WTC11 (cell line): ENCODE measurements at regions not wholly inside any gene's neighbourhood (a gene's known extent, or its start where the extent isn't known, plus 50 kb on each side); places are given as distances from the start of the nearest gene placed in this dataset.

Source experiments
- ATAC-seq: fragments of 200-7000 bp; cut with Tn5 transposase; 2 replicates; pipeline ENCODE4 v1.10.0; 2021; ENCODE audit warnings: mild to moderate bottlenecking, moderate library complexity
- CTCF ChIA-PET: fragments of 300-600 bp; sonication (Branson Sonifier 250); formaldehyde crosslinking; loops from one replicate; lab custom pipeline; 2021; ENCODE audit warnings: antibody characterized with exemption; lab: Charles Lee
- POLR2A ChIA-PET: fragments of 350-600 bp; sonication (Branson Sonifier 250); formaldehyde crosslinking; loops from one replicate; lab custom pipeline; 2021; ENCODE audit warnings: antibody characterized with exemption; lab: Charles Lee
- DNase-seq: peaks from one replicate; pipeline ENCODE4 v3.0.0; 2021; ENCODE audit warnings: low spot score
- H3K27ac Mint-ChIP-seq: 2 replicates; pipeline ENCODE4 v1.8.0; 2021; ENCODE audit warnings: mixed read lengths
- H3K27me3 Mint-ChIP-seq: 2 replicates; pipeline ENCODE4 v1.8.0; 2021; ENCODE audit warnings: low read depth, mild to moderate bottlenecking, moderate library complexity, mixed read lengths
- H3K36me3 Mint-ChIP-seq: 2 replicates; pipeline ENCODE4 v1.8.0; 2021; ENCODE audit warnings: mixed read lengths
- H3K4me1 Mint-ChIP-seq: 2 replicates; pipeline ENCODE4 v1.8.0; 2022; ENCODE audit warnings: mixed read lengths
- H3K4me3 Mint-ChIP-seq: 2 replicates; pipeline ENCODE4 v1.8.0; 2021; ENCODE audit warnings: mild to moderate bottlenecking, moderate library complexity, mixed read lengths
- H3K9me3 Mint-ChIP-seq: 2 replicates; pipeline ENCODE4 v1.8.0; 2021; ENCODE audit warnings: mixed read lengths
- CBFB ChIP-seq: sonication (generic); formaldehyde crosslinking; IDR thresholded peaks from 2 replicates; pipeline ENCODE4 v1.8.1; 2022; ENCODE audit warnings: mild to moderate bottlenecking, low read depth, missing genetic modification reagents
- ELF4 ChIP-seq: sonication (generic); formaldehyde crosslinking; IDR thresholded peaks from 2 replicates; pipeline ENCODE4 v1.8.1; 2022; ENCODE audit warnings: low read depth, mild to moderate bottlenecking, moderate library complexity, missing genetic modification reagents
- JAZF1 ChIP-seq: fragments of 250-450 bp; sonication (Bioruptor Pico); IDR thresholded peaks from 2 replicates; pipeline ENCODE4 v1.9.0; 2021; ENCODE audit warnings: moderate library complexity, mild to moderate bottlenecking, inconsistent platforms
- NFYB ChIP-seq: sonication (generic); formaldehyde crosslinking; conservative IDR thresholded peaks from 2 replicates; pipeline ENCODE4 v1.8.0; 2022; ENCODE audit warnings: low read depth, missing genetic modification reagents
- NR2C2 ChIP-seq: sonication (generic); formaldehyde crosslinking; IDR thresholded peaks from 2 replicates; pipeline ENCODE4 v1.8.0; 2022; ENCODE audit warnings: mild to moderate bottlenecking, missing genetic modification reagents
- NR3C1 ChIP-seq: sonication (generic); formaldehyde crosslinking; conservative IDR thresholded peaks from 2 replicates; pipeline ENCODE4 v1.8.1; 2023; ENCODE audit warnings: low read depth, mild to moderate bottlenecking, missing genetic modification reagents
- PRRX2 ChIP-seq: fragments of 250-450 bp; sonication (Bioruptor Pico); IDR thresholded peaks from 2 replicates; pipeline ENCODE4 v1.8.0; 2021; ENCODE audit warnings: mild to moderate bottlenecking
- RORB ChIP-seq: fragments of 250-450 bp; sonication (Bioruptor Pico); IDR thresholded peaks from 2 replicates; pipeline ENCODE4 v1.9.0; 2021; ENCODE audit warnings: mild to moderate bottlenecking
- SP1 ChIP-seq: sonication (generic); formaldehyde crosslinking; conservative IDR thresholded peaks from 2 replicates; pipeline ENCODE4 v1.8.1; 2022; ENCODE audit warnings: missing genetic modification reagents
- TEAD1 ChIP-seq: sonication (generic); formaldehyde crosslinking; IDR thresholded peaks from 2 replicates; pipeline ENCODE4 v1.8.0; 2022; ENCODE audit warnings: mild to moderate bottlenecking, missing genetic modification reagents
- ZNF121 ChIP-seq: sonication (generic); formaldehyde crosslinking; IDR thresholded peaks from 2 replicates; pipeline ENCODE4 v1.8.0; 2023; ENCODE audit warnings: missing genetic modification reagents
- ZNF219 ChIP-seq: sonication (generic); formaldehyde crosslinking; IDR thresholded peaks from 2 replicates; pipeline ENCODE4 v1.8.0; 2023; ENCODE audit warnings: missing genetic modification reagents, mild to moderate bottlenecking, borderline replicate concordance
- ZNF423 ChIP-seq: fragments of 250-450 bp; sonication (Bioruptor Pico); IDR thresholded peaks from 2 replicates; pipeline ENCODE4 v2.1.2; 2022; ENCODE audit warnings: mild to moderate bottlenecking, moderate library complexity
- TF ChIP-seq, protein P1 (sequence below): fragments of 250-450 bp; sonication (Bioruptor Pico); conservative IDR thresholded peaks from 2 replicates; pipeline ENCODE4 v1.9.0; 2021; ENCODE audit warnings: mild to moderate bottlenecking
- TF ChIP-seq, protein P2 (sequence below): sonication (generic); formaldehyde crosslinking; conservative IDR thresholded peaks from 2 replicates; pipeline ENCODE4 v1.8.1; 2023; ENCODE audit warnings: mild to moderate bottlenecking, low read depth, missing genetic modification reagents, moderate library complexity
- TF ChIP-seq, protein P3 (sequence below): sonication (generic); formaldehyde crosslinking; IDR thresholded peaks from 2 replicates; pipeline ENCODE4 v1.8.1; 2022; ENCODE audit warnings: low read depth, missing genetic modification reagents, borderline replicate concordance
- TF ChIP-seq, protein P4 (sequence below): sonication (generic); formaldehyde crosslinking; IDR thresholded peaks from 2 replicates; pipeline ENCODE4 v1.8.0; 2022; ENCODE audit warnings: mild to moderate bottlenecking, missing genetic modification reagents

DNA sequence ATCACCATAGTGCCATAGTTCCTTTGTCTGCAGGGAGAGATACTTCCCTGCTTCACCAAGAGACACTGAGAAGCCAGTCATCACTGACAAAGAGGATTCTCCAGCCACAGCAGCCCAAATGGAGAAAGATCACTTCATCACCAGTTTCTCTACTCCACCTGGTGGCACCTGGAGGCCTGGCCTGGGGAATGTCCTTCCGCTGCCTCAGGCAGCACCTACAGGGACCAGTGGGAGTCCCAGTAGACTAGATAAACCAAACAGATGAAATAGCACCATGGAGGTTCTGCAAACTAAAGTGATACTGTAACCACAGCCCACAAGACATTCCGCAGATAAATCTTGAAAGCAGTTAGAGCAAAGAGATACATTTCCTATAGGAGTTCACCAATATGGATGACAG lies 266.5 kb downstream of the C6orf118 start (continued):
- TF ChIP-seq, protein P1, sequence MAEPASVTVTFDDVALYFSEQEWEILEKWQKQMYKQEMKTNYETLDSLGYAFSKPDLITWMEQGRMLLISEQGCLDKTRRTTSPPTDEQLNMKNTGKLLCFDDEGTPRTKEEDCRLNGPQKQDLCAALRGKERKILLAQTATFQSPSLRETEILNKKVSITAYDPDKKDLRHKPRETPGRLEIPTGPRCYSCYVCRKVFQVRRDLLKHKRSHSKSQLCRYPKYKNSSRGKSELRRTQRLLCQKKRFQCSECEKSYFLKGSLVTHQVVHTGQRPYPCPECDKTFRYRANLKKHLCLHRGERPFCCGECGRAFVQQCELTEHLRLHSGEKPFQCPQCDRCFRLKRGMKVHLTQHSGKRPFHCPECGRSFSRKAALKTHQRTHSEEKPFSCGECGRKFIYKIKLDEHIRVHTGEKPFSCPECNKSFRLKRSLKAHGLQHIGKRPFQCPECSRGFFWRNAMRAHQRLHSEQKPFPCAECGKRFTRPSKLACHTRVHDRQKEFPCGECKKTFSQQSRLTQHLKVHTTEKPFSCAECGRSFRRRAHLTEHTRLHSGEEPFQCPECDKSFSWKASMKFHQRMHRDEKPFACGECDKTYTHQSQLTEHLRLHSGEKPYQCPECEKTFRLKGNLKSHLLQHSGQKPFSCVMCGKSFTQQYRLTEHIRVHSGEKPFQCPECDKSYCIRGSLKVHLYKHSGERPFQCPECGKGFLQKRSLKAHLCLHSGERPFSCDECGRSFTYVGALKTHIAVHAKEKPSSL (CRISPR knock-in tag), result no peak

DNA sequence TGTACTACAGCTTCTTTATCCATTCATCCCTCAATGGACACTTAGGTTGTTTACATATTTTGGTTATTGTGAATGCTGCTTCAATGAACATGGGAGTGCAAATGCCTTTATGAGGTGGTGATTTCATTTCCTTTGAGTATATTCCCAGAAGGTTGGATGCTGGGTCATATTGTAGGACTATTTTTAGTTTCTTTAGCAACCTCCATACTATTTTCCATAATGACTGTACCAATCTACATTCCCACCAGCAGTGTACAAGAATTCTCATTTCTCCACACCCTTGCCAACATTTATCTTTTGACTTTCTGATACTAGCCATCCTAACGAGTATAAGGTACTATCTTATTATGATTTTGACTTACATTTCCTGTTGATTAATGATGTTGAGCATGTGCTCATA lies 269.0 kb downstream of the C6orf118 start:
- H3K27ac Mint-ChIP-seq, result no peak overlapping the region
- ChIA-PET POLR2A (no interaction called here), CTCF (no interaction called here)
- no peaks in the 10 kb centered on the region for H3K4me1 Mint-ChIP-seq
- peaks cover 60% of the 10 kb centered on the region for H3K9me3 Mint-ChIP-seq
- H3K4me3 Mint-ChIP-seq, result no peak overlapping the region
- no peaks in the 10 kb centered on the region for H3K27me3 Mint-ChIP-seq
- TF ChIP-seq ELF4 (CRISPR knock-in tag) (no peak), NR2C2 (CRISPR knock-in tag) (no peak), TEAD1 (CRISPR knock-in tag) (no peak), ZNF219 (CRISPR knock-in tag) (no peak), RORB (CRISPR knock-in tag) (no peak), NFYB (CRISPR knock-in tag) (no peak), ZNF423 (CRISPR knock-in tag) (no peak), CBFB (CRISPR knock-in tag) (no peak), JAZF1 (CRISPR knock-in tag) (no peak), NR3C1 (no peak), PRRX2 (no peak), ZNF121 (CRISPR knock-in tag) (no peak)
- TF ChIP-seq, protein P2, sequence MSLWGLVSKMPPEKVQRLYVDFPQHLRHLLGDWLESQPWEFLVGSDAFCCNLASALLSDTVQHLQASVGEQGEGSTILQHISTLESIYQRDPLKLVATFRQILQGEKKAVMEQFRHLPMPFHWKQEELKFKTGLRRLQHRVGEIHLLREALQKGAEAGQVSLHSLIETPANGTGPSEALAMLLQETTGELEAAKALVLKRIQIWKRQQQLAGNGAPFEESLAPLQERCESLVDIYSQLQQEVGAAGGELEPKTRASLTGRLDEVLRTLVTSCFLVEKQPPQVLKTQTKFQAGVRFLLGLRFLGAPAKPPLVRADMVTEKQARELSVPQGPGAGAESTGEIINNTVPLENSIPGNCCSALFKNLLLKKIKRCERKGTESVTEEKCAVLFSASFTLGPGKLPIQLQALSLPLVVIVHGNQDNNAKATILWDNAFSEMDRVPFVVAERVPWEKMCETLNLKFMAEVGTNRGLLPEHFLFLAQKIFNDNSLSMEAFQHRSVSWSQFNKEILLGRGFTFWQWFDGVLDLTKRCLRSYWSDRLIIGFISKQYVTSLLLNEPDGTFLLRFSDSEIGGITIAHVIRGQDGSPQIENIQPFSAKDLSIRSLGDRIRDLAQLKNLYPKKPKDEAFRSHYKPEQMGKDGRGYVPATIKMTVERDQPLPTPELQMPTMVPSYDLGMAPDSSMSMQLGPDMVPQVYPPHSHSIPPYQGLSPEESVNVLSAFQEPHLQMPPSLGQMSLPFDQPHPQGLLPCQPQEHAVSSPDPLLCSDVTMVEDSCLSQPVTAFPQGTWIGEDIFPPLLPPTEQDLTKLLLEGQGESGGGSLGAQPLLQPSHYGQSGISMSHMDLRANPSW, result no peak
- ATAC-seq, result no peak
- H3K36me3 Mint-ChIP-seq, result peaks cover 30% of the 10 kb centered on the region
- DNase-seq, result no peak

DNA sequence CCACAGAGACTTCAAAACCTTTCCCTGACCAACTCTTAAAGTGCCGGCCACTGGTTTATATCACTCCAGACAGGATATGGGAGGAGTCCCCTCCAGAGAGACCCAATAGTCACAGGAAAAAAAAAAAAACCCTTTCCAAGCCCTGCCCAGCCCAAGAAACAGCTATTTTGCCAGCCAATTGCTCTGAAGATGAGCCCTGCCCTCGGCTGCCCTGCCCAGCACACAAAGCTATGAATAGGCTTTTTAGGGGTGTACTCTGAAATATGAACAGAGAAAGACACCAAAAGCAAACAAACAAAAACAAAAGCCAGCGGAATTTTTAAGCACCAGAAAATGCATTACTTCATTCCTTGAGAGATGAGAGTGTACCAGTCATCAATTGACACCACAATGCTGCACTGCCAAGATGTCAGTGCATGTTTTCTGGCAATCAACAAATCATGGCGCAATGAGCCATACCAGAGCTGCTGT lies 275.1 kb downstream of the C6orf118 start:
- H3K4me1 Mint-ChIP-seq, result 0 out of 2 replicates have a peak, but pooled peaks cover 2% of the 10 kb centered on the region
- TF ChIP-seq, protein P3, sequence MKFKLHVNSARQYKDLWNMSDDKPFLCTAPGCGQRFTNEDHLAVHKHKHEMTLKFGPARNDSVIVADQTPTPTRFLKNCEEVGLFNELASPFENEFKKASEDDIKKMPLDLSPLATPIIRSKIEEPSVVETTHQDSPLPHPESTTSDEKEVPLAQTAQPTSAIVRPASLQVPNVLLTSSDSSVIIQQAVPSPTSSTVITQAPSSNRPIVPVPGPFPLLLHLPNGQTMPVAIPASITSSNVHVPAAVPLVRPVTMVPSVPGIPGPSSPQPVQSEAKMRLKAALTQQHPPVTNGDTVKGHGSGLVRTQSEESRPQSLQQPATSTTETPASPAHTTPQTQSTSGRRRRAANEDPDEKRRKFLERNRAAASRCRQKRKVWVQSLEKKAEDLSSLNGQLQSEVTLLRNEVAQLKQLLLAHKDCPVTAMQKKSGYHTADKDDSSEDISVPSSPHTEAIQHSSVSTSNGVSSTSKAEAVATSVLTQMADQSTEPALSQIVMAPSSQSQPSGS (CRISPR knock-in tag), result no peak
- TF ChIP-seq SP1 (CRISPR knock-in tag), result no peak
- TF ChIP-seq, protein P4, sequence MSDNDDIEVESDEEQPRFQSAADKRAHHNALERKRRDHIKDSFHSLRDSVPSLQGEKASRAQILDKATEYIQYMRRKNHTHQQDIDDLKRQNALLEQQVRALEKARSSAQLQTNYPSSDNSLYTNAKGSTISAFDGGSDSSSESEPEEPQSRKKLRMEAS (CRISPR knock-in tag), result no peak
- H3K4me3 Mint-ChIP-seq, result no peak overlapping the region
- DNase-seq (no peak), ATAC-seq (no peak)
- POLR2A ChIA-PET, result no interaction called here
- CTCF ChIA-PET, result no interaction called here
- peaks cover 36% of the 10 kb centered on the region for H3K36me3 Mint-ChIP-seq
- H3K27me3 Mint-ChIP-seq, result no peaks in the 10 kb centered on the region; the same call in 1 of the 2 replicates
- no peak overlapping the region for H3K27ac Mint-ChIP-seq
- peaks cover 49% of the 10 kb centered on the region for H3K9me3 Mint-ChIP-seq
